ENCODE measurements at regions not wholly inside any gene's neighbourhood (a gene's known extent, or its start where the extent isn't known, plus 50 kb on each side); places are given as distances from the start of the nearest gene placed in this dataset.

DNA sequence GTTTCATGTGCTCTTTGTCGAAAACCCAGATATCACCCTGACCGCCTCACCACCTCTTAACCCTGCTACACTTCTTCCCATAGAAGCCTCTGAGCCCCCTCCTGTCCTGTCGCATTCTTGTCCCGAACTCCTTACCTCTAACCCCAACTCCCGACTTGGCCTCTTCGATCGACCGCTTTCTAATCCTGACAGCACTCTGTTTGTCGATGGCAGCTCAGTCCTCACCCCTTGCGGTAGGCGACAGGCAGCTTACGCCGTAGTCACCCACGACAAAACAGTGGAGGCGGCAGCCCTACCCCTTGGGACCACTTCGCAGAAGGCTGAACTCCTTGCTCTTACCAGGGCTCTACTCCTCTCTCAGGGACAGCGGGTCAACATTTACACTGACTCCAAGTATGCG, 961.7 kb downstream of the RPA4 start:
- H3K4me3 ChIP-seq: no peak overlapping the region
- DNase-seq: no peak
- TF ChIP-seq, protein P1, sequence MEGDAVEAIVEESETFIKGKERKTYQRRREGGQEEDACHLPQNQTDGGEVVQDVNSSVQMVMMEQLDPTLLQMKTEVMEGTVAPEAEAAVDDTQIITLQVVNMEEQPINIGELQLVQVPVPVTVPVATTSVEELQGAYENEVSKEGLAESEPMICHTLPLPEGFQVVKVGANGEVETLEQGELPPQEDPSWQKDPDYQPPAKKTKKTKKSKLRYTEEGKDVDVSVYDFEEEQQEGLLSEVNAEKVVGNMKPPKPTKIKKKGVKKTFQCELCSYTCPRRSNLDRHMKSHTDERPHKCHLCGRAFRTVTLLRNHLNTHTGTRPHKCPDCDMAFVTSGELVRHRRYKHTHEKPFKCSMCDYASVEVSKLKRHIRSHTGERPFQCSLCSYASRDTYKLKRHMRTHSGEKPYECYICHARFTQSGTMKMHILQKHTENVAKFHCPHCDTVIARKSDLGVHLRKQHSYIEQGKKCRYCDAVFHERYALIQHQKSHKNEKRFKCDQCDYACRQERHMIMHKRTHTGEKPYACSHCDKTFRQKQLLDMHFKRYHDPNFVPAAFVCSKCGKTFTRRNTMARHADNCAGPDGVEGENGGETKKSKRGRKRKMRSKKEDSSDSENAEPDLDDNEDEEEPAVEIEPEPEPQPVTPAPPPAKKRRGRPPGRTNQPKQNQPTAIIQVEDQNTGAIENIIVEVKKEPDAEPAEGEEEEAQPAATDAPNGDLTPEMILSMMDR (IDR thresholded peaks at IDR 0.05): no peak
- no peak for TF ChIP-seq POLR2A (IDR thresholded peaks at IDR 0.05)

DNA sequence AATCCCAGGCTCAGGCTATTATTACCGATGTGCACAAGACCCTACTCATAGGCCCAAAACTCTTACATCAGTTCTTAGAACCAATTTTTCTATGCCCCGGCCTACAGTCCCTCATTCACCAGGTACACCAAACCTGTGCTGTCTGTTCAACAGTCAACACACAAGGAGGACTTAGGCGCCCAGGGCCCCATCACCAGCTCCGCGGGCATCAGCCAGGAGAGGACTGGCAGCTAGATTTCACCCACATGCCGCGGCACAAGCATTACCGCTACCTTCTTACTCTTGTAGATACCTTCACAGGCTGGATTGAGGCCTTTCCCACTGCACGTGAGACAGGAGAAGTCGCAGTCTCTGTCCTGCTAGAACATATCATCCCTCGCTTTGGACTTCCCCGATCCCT, 962.5 kb downstream of the RPA4 start:
- H3K4me3 ChIP-seq: no peak overlapping the region
- DNase-seq: no peak
- no peak for TF ChIP-seq POLR2A (IDR thresholded peaks at IDR 0.05)
- TF ChIP-seq, protein P1 (IDR thresholded peaks at IDR 0.05): no peak
- H3K4me1 ChIP-seq: no peaks in the 10 kb centered on the region
- H3K36me3 ChIP-seq: no peaks in the 10 kb centered on the region
- no peak overlapping the region for H3K27ac ChIP-seq
- H3K9me3 ChIP-seq: no peaks in the 10 kb centered on the region
- H3K27me3 ChIP-seq: no peaks in the 10 kb centered on the region

More for the DNA sequence above, 961.7 kb downstream of the RPA4 start:
- Histone ChIP-seq H3K9me3 (no peaks in the 10 kb centered on the region), H3K27ac (no peak overlapping the region), H3K4me1 (no peaks in the 10 kb centered on the region), H3K36me3 (no peaks in the 10 kb centered on the region), H3K27me3 (no peaks in the 10 kb centered on the region)

DNA sequence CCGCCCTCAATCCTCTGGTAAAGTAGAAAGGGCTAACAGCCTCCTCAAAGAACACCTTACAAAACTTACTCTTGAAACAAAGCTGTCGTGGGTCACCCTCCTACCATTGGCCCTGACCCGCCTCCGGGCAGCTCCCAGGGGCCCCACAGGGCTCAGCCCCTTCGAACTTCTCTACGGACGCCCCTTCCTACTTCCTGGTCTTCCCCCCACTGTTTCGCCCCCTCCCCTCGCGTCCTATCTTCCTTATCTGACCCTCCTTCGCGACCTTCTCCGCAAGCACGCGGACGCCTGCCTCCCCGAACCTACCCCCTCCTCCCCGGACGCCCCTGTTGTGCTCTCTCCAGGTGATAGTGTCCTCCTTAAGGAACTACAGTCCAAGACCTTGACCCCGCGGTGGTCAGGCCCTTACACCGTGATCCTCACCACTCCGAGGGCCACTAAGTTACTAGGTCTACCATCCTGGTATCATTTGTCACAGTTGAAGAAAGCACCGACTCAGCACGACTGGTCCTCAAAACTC, 963.1 kb downstream of the RPA4 start:
- no peak overlapping the region for H3K27ac ChIP-seq
- no peaks in the 10 kb centered on the region for H3K27me3 ChIP-seq
- TF ChIP-seq, protein P1 (IDR thresholded peaks at IDR 0.05): no peak
- TF ChIP-seq POLR2A (IDR thresholded peaks at IDR 0.05): no peak
- H3K36me3 ChIP-seq: no peaks in the 10 kb centered on the region
- H3K4me3 ChIP-seq: no peak overlapping the region
- no peak for DNase-seq
- H3K4me1 ChIP-seq: no peaks in the 10 kb centered on the region
- no peaks in the 10 kb centered on the region for H3K9me3 ChIP-seq

DNA sequence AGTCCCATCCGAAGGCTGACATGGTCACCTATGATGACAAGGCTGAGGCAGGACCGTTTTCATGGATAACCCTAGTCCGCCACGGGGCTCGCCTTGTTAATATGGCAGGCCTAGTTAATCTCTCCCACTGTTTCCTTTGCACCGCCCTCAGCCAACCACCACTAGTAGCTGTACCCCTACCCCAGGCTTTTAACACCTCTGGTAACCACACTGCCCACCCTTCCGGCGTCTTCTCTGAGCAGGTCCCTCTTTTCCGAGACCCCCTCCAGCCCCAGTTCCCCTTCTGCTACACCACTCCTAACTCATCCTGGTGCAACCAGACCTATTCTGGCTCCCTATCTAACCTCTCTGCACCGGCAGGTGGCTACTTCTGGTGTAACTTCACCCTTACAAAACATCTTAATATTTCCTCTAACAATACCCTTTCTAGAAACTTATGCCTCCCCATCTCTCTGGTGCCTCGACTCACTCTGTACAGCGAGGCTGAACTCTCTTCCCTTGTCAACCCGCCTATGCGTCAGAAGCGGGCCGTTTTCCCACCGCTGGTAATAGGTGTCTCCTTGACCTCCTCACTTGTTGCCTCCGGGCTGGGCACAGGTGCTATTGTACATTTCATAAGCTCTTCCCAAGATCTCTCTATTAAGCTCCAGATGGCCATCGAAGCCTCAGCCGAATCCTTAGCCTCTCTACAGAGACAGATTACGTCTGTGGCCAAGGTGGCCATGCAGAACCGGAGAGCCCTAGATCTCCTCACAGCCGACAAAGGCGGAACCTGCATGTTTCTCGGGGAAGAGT, 964.4 kb downstream of the RPA4 start:
- Histone ChIP-seq H3K4me3 (no peak overlapping the region), H3K36me3 (no peaks in the 10 kb centered on the region), H3K27me3 (no peaks in the 10 kb centered on the region), H3K9me3 (no peaks in the 10 kb centered on the region), H3K27ac (no peak overlapping the region), H3K4me1 (no peaks in the 10 kb centered on the region)
- TF ChIP-seq, protein P1 (IDR thresholded peaks at IDR 0.05): no peak
- no peak for TF ChIP-seq POLR2A (IDR thresholded peaks at IDR 0.05)
- DNase-seq: no peak

DNA sequence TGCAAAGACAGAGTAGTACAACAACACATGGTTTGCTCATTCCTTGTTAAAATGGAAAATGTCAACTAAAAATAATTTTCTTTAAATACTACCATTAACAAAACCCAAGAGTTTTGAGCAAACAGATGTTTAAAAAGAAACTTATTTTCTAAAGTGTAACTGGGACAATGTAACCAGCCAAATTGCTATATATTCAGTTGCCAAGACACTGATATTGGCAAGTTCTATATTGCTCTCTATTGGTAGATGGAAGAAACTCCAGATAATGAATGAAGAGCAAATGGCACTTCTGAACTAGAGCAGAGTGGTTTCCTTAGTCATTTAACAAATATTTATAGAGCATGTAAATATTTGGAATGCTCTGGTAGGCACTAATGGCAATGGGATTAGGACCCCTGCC, 966.2 kb downstream of the RPA4 start:
- TF ChIP-seq, protein P1 (IDR thresholded peaks at IDR 0.05): no peak
- TF ChIP-seq POLR2A (IDR thresholded peaks at IDR 0.05): no peak
- Histone ChIP-seq H3K4me3 (no peak overlapping the region), H3K27ac (no peak overlapping the region), H3K9me3 (no peaks in the 10 kb centered on the region), H3K27me3 (no peaks in the 10 kb centered on the region), H3K4me1 (no peaks in the 10 kb centered on the region), H3K36me3 (no peaks in the 10 kb centered on the region)
- DNase-seq: no peak
